VCaP (cell line): ENCODE measurements at regions not wholly inside any gene's neighbourhood (a gene's known extent, or its start where the extent isn't known, plus 50 kb on each side); places are given as distances from the start of the nearest gene placed in this dataset.

ENCODE experiments used
- H3K27ac ChIP-seq: fragments of 450-650 bp; 2 replicates; pipeline ENCODE4 v1.5.1; 2017
- TF ChIP-seq, protein P1 (sequence below): fragments of 450-650 bp; conservative IDR thresholded peaks from 2 replicates; pipeline ENCODE4 v1.5.1; 2017; ENCODE audit warnings: mild to moderate bottlenecking, moderate library complexity

DNA sequence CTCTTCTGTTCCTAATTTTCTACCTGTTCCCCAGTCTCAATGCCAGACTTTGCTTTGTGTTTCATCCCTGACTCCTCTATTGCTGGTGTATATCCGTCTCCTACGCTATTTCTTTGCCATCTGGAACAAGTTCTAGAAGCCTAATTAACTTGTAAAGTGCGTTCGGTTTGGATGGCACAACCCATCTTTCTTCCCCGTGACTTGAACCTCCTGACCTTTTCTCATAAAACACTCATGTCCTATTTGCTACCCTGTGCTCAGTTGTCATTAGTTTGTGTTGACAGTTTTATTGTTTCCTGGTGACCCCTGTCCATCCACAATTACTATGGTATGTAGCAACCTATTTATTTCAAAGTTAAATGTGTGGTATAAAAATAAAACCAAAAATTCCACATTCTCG is 323.5 kb downstream of the TLE4 start:
- no peak overlapping the region; the same call in 1 of the 2 replicates for H3K27ac ChIP-seq
- TF ChIP-seq, protein P1, sequence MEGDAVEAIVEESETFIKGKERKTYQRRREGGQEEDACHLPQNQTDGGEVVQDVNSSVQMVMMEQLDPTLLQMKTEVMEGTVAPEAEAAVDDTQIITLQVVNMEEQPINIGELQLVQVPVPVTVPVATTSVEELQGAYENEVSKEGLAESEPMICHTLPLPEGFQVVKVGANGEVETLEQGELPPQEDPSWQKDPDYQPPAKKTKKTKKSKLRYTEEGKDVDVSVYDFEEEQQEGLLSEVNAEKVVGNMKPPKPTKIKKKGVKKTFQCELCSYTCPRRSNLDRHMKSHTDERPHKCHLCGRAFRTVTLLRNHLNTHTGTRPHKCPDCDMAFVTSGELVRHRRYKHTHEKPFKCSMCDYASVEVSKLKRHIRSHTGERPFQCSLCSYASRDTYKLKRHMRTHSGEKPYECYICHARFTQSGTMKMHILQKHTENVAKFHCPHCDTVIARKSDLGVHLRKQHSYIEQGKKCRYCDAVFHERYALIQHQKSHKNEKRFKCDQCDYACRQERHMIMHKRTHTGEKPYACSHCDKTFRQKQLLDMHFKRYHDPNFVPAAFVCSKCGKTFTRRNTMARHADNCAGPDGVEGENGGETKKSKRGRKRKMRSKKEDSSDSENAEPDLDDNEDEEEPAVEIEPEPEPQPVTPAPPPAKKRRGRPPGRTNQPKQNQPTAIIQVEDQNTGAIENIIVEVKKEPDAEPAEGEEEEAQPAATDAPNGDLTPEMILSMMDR = no peak

DNA sequence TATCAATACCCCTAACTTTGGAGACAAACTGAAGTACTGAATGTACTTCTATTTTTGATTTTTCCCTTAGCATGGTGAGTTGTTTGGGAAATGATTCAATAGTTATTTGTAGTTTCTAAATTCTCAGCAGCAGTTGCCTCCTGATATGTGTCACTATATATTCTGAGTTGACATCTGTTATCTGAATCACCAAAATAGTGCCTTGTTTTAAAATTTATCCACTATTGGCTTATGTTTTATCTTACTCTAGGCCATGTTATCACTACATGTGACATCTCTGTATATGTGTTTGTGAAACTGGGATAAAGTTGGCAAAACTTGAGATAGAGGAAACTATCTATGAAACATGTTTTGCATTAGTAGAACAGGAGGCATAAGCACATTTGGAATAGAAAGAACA is 317.6 kb downstream of the TLE4 start:
- H3K27ac ChIP-seq = no peak overlapping the region
- TF ChIP-seq, protein P1 = no peak

DNA sequence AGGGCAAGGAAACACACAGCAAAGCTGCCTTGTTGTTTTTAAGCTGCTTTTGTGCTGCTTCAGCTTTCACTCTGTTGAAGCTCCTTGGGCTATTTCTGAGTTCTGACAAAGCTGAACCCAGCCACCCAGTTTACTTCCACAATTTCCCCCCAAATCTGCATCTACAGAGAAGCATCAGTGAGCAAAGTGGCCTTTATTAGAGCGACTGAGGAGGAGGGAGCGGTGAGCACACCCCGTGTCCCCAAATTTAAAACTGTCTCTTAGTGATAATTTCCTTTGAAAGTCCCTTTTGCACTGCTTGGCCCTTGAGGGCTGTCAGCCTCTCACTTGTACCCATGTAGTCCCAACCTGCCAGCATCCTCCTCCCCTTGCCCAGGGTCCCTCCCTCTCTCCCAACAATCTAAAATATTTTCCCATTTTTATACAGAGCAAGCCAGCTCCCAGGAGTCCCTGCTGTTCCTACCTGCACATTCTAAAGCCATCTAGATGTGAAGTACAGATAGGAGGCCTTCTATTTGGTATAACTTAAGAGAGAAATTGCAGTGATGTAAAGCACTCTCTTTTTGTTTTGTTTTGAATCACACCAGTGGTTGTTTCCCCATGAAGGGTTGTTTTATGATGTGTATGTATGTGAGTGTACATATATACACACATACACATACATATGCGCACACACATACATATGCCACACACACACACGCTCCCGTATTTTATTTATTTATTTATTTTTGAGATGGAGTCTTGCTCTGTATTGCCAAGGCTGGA is 313.5 kb downstream of the TLE4 start:
- TF ChIP-seq, protein P1 = no peak
- H3K27ac ChIP-seq = no peak overlapping the region

DNA sequence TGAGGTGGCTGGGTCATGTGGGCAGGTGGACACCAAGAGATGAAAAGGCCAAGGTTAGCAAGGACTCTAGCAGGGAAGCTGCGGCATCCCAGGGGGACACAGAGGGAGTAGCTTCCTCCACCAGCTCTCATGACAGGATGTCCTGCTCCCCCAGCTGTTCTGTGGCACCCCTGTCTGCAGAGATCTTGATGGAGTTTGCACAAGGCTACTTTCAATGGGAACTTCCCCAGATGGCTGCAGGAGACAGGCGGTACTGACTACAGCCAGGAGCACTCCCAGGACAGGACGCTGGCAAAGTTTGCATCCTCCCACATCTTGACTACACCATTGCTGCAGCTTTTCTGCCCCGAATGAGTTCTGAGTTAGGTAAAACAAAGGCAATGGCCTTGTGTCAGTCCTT is 312.8 kb downstream of the TLE4 start:
- no peak overlapping the region for H3K27ac ChIP-seq
- TF ChIP-seq, protein P1 = no peak

DNA sequence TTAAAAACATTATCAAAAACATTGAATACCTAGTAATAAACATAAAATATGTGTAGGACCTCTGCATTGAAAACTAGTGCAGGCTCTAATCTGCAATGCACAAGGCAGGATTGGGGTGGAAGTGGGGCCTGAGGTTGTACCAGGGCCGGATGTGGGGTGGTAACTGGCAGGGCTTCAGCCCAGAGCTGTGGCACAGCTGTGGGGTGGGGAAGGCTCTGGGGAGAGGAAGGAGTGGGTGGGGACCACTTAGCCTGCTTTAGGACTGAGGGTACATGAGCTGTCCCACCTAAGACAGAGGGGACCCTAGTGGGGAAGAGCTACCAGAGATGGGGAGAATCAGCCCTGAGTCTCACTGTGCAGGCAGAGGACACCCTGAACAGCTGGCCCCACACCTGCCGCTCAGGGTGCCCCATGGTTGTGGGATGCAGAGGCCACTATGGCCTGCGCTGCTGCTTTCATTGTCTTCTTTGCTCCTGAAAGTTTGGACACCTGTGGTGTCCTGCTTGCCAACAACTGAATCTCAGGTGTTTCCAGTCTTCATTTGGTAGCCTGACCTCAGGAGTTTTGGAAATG is 311.4 kb downstream of the TLE4 start:
- H3K27ac ChIP-seq = no peak overlapping the region
- TF ChIP-seq, protein P1 = no peak

DNA sequence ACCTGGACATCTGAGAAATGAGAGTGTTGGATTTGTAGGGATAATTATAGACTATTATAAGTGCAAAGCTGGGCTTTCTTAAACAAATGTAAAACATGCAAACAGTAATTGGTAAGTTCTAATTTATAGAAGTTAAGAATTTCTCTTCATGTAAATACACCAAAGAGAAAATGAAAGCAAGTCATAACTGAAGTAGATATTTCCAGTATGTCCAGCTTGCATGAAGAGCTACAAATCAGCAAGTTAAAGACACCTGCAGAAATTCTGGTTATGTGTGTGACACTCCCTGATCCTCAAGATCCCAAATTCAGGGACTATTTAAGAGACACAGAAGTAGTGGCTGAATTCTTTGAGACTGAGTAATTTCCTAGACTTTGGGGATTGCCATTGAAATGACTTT is 308.9 kb downstream of the TLE4 start:
- TF ChIP-seq, protein P1 = no peak
- no peak overlapping the region for H3K27ac ChIP-seq

DNA sequence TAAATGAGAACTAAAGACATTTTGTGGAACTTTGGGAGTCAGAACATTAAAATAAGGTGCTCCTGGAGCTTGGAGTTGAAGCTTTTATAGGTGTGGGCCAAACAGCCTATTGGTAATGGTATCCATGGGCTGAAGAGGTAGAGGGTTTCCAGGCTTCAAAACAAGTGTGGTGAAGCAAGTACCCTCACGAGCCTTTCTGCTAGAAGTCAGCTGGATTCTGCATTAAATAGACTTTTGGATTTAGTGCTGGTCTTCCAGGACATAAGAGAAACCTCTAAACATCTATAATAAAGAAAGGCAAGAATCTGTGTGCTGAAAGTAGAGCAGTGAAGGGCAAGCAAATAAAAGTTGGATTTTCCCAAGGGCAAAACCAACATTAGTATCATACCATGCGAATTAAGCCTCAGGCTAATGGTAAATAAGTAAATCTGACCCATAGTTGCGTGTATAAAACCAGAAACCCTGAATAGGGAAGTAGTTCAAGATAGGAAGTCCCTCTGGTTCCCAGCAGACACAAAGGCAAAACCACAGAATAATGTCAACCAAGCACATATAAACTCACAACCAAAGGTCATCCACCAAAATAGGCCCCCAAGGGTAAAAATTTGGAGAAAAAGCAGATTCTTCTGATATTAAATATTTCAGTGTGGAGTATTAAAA is 306.3 kb downstream of the TLE4 start:
- H3K27ac ChIP-seq = no peak overlapping the region
- TF ChIP-seq, protein P1 = no peak
